PC-3 (cell line): ENCODE measurements at regions not wholly inside any gene's neighbourhood (a gene's known extent, or its start where the extent isn't known, plus 50 kb on each side); places are given as distances from the start of the nearest gene placed in this dataset.

Source experiments
- EZH2 ChIP-seq: fragments of 300-600 bp; sonication (generic); IDR thresholded peaks from one replicate; pipeline ENCODE4 v1.6.1; 2017; ENCODE audit warnings: antibody characterized with exemption, mild to moderate bottlenecking, low read length; ENCODE audit not compliant: unreplicated experiment
- TF ChIP-seq, protein P1 (sequence below): fragments of 300-600 bp; sonication (generic); conservative IDR thresholded peaks from 2 replicates; pipeline ENCODE4 v1.5.1; 2017; ENCODE audit warnings: antibody characterized with exemption, low read depth, mild to moderate bottlenecking, low read length

DNA sequence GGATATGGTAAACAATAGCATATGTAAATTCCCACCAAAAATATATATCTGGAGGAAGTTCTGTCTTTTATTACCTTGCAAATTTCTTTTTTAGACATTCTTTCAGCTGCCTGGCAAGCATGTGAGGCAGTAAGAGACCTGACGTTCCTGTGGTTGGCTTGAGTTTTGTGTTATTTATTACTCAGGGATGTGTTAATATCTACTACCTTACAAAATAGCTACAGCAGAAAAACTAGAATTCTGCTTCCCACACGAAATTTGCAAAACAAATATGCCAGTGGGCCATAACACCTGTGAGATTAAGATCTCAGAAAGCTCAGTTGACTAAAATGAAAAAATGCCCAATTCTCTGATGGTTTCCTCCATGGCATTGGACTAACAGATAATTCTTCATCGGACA is 274.2 kb downstream of the TMEM167A start:
- TF ChIP-seq, protein P1, sequence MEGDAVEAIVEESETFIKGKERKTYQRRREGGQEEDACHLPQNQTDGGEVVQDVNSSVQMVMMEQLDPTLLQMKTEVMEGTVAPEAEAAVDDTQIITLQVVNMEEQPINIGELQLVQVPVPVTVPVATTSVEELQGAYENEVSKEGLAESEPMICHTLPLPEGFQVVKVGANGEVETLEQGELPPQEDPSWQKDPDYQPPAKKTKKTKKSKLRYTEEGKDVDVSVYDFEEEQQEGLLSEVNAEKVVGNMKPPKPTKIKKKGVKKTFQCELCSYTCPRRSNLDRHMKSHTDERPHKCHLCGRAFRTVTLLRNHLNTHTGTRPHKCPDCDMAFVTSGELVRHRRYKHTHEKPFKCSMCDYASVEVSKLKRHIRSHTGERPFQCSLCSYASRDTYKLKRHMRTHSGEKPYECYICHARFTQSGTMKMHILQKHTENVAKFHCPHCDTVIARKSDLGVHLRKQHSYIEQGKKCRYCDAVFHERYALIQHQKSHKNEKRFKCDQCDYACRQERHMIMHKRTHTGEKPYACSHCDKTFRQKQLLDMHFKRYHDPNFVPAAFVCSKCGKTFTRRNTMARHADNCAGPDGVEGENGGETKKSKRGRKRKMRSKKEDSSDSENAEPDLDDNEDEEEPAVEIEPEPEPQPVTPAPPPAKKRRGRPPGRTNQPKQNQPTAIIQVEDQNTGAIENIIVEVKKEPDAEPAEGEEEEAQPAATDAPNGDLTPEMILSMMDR: no peak
- TF ChIP-seq EZH2: no peak
